ENCODE measurements at regions not wholly inside any gene's neighbourhood (a gene's known extent, or its start where the extent isn't known, plus 50 kb on each side); places are given as distances from the start of the nearest gene placed in this dataset.

DNA sequence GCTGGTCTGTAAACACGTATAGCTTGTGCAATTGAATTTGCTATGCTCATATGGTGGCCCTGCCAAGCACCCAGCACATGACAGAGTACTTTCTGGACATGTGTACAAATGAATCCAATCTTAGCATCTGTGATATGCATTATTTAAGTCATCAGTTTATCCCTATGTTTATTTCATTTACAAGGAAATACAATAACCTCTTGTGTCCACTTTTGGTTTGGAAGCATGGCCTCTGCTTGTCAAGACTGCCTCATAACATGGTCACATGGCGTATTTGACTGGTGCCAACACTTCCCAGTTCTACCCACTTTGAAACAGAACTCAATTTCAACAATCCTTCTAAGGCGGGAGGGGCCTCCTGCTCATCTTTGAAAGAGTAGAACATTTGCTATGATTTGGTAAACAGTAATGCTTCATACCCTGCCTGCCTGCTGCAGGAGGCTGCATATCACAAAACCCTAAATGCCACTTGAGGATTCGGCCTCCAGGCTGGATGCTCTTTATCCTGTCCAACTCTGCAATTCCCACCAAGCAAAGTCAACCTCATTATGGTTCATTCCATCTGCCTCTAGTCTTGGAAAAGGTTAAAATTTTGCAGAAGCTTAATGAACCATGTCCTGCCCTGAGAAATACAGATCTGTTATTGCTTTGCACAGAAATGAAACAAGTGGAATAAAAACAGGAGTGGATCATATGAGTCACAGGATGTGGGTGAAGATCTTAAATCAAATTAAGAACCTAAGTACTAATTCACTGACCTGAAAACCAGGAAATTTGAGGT is 151.3 kb downstream of the CYSLTR2 start (continued):
- TF ChIP-seq MAFK (IDR thresholded peaks at IDR 0.05; ENCODE audit: low read depth, low read length) (no peak), SIX5 (IDR thresholded peaks at IDR 0.05; ENCODE audit: low read depth, low read length) (no peak), EP300 (IDR thresholded peaks at IDR 0.05; ENCODE audit: borderline replicate concordance in 1 of 2, low read depth in 2 of 2, low read length in 2 of 2) (no peak), GTF2F1 (IDR thresholded peaks at IDR 0.05; ENCODE audit: borderline replicate concordance, low read depth, low read length) (no peak), RAD21 (IDR thresholded peaks at IDR 0.05 in 1 of 2, conservative IDR thresholded peaks at IDR 0.05 in 1 of 2; ENCODE audit: low read depth in 2 of 2, low read length in 2 of 2) (no peak), RFX5 (IDR thresholded peaks at IDR 0.05; ENCODE audit: borderline replicate concordance, low read depth, low read length) (no peak)
